ENCODE measurements at regions not wholly inside any gene's neighbourhood (a gene's known extent, or its start where the extent isn't known, plus 50 kb on each side); places are given as distances from the start of the nearest gene placed in this dataset.

DNA sequence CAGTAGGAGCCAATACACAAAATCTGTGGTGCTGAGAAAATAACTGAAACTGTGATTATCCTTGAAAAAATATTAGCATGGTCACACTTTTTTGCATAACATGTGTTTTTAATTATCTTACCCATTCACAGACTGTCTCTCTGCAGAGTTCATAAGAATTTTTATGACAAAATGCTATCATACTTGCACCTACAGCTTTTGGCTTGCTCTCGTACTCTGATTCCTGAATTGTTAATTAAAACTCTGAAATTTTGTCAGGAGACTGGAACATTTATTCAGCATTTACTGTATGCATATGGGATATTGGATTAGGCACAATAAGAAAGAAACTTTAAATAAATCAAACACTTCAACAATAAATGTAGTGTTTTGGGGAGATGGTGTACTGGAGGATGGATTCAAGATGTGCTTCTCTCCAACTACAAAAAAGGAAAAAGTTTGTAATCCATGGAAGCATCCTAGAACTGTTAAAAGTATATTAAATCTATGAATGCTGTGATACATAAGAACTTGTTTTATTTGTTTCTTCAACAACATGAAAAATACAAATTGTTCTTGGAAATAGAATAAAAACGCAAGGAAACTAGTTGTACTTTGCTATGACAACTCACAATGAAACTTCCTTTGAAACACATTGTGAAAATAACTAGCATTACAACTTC lies 260.5 kb downstream of the SPATA18 start:
- TF ChIP-seq, protein P1, sequence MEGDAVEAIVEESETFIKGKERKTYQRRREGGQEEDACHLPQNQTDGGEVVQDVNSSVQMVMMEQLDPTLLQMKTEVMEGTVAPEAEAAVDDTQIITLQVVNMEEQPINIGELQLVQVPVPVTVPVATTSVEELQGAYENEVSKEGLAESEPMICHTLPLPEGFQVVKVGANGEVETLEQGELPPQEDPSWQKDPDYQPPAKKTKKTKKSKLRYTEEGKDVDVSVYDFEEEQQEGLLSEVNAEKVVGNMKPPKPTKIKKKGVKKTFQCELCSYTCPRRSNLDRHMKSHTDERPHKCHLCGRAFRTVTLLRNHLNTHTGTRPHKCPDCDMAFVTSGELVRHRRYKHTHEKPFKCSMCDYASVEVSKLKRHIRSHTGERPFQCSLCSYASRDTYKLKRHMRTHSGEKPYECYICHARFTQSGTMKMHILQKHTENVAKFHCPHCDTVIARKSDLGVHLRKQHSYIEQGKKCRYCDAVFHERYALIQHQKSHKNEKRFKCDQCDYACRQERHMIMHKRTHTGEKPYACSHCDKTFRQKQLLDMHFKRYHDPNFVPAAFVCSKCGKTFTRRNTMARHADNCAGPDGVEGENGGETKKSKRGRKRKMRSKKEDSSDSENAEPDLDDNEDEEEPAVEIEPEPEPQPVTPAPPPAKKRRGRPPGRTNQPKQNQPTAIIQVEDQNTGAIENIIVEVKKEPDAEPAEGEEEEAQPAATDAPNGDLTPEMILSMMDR (IDR thresholded peaks at IDR 0.05): no peak
- no peak for TF ChIP-seq POLR2AphosphoS5 (IDR thresholded peaks at IDR 0.05; ENCODE audit: insufficient read depth in 1 of 2, low read depth in 1 of 2)
- TF ChIP-seq POLR2A (IDR thresholded peaks at IDR 0.05): no peak
